Nephron progenitor cell (in vitro differentiated cells): ENCODE measurements at regions not wholly inside any gene's neighbourhood (a gene's known extent, or its start where the extent isn't known, plus 50 kb on each side); places are given as distances from the start of the nearest gene placed in this dataset.

Experiments used
- DNase-seq: peaks from one replicate; pipeline ENCODE4 v3.0.0; 2021
- H3K27ac Mint-ChIP-seq: 2 replicates; pipeline ENCODE4 v1.8.0; 2021; ENCODE audit warnings: mild to moderate bottlenecking, moderate library complexity, mixed read lengths
- H3K27me3 Mint-ChIP-seq: 2 replicates; pipeline ENCODE4 v1.8.0; 2021; ENCODE audit warnings: mild to moderate bottlenecking, low read depth, mixed read lengths; ENCODE audit not compliant: poor library complexity
- H3K36me3 Mint-ChIP-seq: 2 replicates; pipeline ENCODE4 v1.8.0; 2021; ENCODE audit warnings: low read depth, mixed read lengths
- H3K4me1 Mint-ChIP-seq: 2 replicates; pipeline ENCODE4 v1.8.0; 2021; ENCODE audit warnings: mixed read lengths
- H3K4me3 Mint-ChIP-seq: 2 replicates; pipeline ENCODE4 v1.8.0; 2021; ENCODE audit warnings: mild to moderate bottlenecking, moderate library complexity, mixed read lengths
- H3K9me3 Mint-ChIP-seq: 2 replicates; pipeline ENCODE4 v1.8.0; 2021; ENCODE audit warnings: mild to moderate bottlenecking, moderate library complexity, mixed read lengths
- TF ChIP-seq, protein P1 (sequence below): fragments of 200-600 bp; sonication (generic); IDR thresholded peaks from 2 replicates; pipeline ENCODE4 v1.5.0; 2021; ENCODE audit warnings: antibody characterized with exemption

DNA sequence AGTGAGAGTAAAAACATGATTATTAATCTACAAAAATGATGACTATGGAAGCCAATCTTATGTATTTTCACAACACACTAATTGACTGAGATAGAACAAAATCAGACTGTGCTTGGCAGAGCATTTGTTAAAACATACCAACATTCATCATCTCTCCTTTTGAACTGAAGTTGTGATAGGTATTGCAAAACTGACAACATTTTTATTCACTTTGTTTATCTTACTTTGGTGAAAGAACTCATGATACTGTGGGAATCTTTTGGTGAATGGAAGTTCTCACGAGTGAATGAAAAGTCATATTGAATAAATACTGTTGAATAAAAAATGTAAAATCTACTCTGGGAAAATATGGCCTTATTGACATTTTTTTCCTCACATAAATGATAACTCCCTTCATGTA, 1430.2 kb upstream of the PIK3C3 start:
- Mint-ChIP-seq H3K27ac (no peak overlapping the region), H3K36me3 (no peaks in the 10 kb centered on the region), H3K4me1 (no peaks in the 10 kb centered on the region), H3K9me3 (no peaks in the 10 kb centered on the region), H3K4me3 (no peak overlapping the region), H3K27me3 (no peaks in the 10 kb centered on the region)
- DNase-seq, result no peak
- TF ChIP-seq, protein P1, sequence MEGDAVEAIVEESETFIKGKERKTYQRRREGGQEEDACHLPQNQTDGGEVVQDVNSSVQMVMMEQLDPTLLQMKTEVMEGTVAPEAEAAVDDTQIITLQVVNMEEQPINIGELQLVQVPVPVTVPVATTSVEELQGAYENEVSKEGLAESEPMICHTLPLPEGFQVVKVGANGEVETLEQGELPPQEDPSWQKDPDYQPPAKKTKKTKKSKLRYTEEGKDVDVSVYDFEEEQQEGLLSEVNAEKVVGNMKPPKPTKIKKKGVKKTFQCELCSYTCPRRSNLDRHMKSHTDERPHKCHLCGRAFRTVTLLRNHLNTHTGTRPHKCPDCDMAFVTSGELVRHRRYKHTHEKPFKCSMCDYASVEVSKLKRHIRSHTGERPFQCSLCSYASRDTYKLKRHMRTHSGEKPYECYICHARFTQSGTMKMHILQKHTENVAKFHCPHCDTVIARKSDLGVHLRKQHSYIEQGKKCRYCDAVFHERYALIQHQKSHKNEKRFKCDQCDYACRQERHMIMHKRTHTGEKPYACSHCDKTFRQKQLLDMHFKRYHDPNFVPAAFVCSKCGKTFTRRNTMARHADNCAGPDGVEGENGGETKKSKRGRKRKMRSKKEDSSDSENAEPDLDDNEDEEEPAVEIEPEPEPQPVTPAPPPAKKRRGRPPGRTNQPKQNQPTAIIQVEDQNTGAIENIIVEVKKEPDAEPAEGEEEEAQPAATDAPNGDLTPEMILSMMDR, result no peak

DNA sequence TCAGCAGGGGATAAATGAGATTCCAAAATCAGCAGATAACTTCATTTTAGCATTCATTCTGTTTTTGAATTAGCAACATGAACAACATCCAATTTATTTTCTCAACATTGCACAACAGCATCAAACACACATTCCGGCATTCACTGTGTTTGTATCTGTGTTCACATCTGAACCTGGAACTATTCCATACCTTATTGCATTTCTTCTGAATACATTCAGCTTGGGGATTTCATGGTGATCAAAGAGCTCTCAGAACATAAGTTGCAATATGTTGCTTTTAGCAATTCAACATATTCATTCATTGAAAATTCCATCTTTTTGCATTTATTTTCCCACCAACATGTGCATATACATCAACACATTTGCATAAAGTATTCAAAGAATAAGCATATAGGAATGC, 1431.7 kb upstream of the PIK3C3 start:
- TF ChIP-seq, protein P1, result no peak
- Mint-ChIP-seq H3K4me1 (no peaks in the 10 kb centered on the region), H3K27ac (no peak overlapping the region), H3K36me3 (no peaks in the 10 kb centered on the region), H3K4me3 (no peak overlapping the region), H3K27me3 (no peaks in the 10 kb centered on the region), H3K9me3 (no peaks in the 10 kb centered on the region)
- DNase-seq, result no peak

DNA sequence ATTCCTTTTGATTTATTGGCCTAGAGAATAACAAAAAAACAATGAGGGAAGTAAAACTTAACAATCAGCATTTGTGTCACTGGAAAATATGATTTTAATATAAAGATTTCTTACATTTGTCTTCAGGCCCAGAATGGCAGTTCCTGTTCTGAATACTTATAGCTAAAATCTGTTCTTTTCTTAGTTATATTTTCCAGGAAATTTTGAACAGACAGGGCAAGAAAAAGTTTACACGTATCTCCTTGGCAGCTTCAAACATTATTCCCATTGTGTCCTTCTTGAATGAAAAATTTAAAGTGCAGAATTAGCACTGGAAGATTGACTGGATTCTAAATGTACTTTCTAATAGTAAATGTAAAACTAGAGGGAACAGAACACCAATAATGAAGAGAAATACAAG, 1454.0 kb upstream of the PIK3C3 start:
- no peaks in the 10 kb centered on the region for H3K4me1 Mint-ChIP-seq
- H3K9me3 Mint-ChIP-seq, result no peaks in the 10 kb centered on the region
- H3K36me3 Mint-ChIP-seq, result no peaks in the 10 kb centered on the region
- no peak overlapping the region for H3K27ac Mint-ChIP-seq
- H3K4me3 Mint-ChIP-seq, result no peak overlapping the region
- DNase-seq, result no peak
- no peaks in the 10 kb centered on the region for H3K27me3 Mint-ChIP-seq
- TF ChIP-seq, protein P1, result no peak

DNA sequence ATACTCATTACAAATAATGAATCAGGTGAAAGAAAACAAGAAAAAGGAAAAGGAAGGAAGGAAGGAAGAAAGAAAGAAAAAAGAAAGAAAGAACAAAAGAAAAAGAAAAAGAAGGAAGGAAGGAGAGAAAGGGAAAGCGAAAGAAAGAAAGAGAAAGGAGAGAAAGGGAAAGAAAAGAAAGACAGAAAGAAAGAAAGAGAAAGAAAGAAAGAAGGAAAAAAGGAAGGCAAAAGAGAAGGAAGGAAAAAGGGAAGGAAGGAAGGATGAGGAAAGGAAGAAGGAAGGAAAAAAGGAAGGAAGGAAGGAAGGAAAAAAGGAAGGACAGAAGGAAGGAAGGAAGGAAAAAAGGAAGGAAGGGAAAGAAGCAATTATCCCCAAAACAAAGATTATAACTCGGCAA, 1460.4 kb upstream of the PIK3C3 start:
- no peak overlapping the region for H3K4me3 Mint-ChIP-seq
- no peak overlapping the region for H3K27ac Mint-ChIP-seq

DNA sequence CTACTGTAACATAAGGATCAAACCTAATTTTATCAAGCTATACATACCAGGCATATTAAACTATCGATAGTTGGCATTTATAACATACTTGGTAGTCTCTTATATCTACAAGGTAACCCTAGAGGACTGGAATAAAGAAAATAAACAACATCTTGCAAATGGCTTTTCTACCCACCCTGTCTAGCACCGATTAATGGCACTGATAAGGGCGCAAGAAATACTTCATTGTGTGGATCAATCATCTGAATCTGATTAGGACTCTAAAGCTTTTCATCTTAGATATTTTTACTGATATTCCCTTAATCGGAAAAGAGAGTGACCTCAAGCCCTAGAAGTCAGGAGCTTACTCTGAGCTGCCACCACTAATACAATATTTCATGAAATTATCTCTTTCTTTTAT, 1461.7 kb upstream of the PIK3C3 start:
- peaks cover 4% of the 10 kb centered on the region for H3K27me3 Mint-ChIP-seq
- no peaks in the 10 kb centered on the region for H3K4me1 Mint-ChIP-seq
- H3K9me3 Mint-ChIP-seq, result no peaks in the 10 kb centered on the region
- TF ChIP-seq, protein P1, result no peak
- no peak overlapping the region for H3K4me3 Mint-ChIP-seq
- H3K27ac Mint-ChIP-seq, result no peak overlapping the region
- no peaks in the 10 kb centered on the region for H3K36me3 Mint-ChIP-seq
- no peak for DNase-seq

More for the DNA sequence above, 1460.4 kb upstream of the PIK3C3 start:
- no peak for DNase-seq
- H3K36me3 Mint-ChIP-seq, result no peaks in the 10 kb centered on the region
- H3K4me1 Mint-ChIP-seq, result no peaks in the 10 kb centered on the region
- H3K27me3 Mint-ChIP-seq, result peaks cover 4% of the 10 kb centered on the region
- no peaks in the 10 kb centered on the region for H3K9me3 Mint-ChIP-seq
- TF ChIP-seq, protein P1, result no peak

DNA sequence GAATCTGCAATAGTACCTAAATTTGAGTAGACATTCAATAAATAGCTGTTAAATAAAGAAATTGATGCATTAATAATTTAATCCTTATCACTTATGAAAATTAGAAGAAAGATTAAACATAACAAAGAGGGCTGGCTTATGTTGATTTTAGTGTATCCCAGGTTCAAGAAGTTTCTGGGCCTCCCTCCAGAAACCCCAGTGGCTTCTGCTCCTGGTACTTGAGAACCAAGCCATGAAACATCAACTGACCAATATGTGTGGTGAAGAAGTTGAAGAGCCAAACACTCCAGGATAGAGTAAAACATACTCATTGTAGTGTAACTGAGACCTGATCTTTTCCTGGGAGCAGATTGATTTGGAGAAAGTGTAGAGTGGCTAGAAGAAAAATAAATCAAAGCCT, 1465.7 kb upstream of the PIK3C3 start:
- DNase-seq, result no peak
- Mint-ChIP-seq H3K4me1 (no peaks in the 10 kb centered on the region), H3K4me3 (no peak overlapping the region), H3K9me3 (no peaks in the 10 kb centered on the region), H3K27me3 (no peaks in the 10 kb centered on the region), H3K36me3 (no peaks in the 10 kb centered on the region), H3K27ac (no peak overlapping the region)
- TF ChIP-seq, protein P1, result no peak
